ENCODE measurements at regions not wholly inside any gene's neighbourhood (a gene's known extent, or its start where the extent isn't known, plus 50 kb on each side); places are given as distances from the start of the nearest gene placed in this dataset.

GRCh38 chr4:178322524-178323183 lies 880.4 kb upstream of the AGA start:
- no peaks in the 10 kb centered on the region for H3K4me1 ChIP-seq
- H3K27me3 ChIP-seq, result no peaks in the 10 kb centered on the region
- no peak for DNase-seq (ENCODE audit: extremely low spot score)
- TF ChIP-seq POLR2AphosphoS5 (IDR thresholded peaks at IDR 0.05), result no peak
- no peak for TF ChIP-seq EP300 (IDR thresholded peaks at IDR 0.05)
- TF ChIP-seq POLR2A (IDR thresholded peaks at IDR 0.05; ENCODE audit: low read depth), result no peak
- no peak for TF ChIP-seq CTCF (IDR thresholded peaks at IDR 0.05)
- intact Hi-C loops (cut with DNase I), result no loop called here
- WGBS, result 82% methylated on average over 5 of the region's 5 CpGs
- H3K36me3 ChIP-seq, result no peaks in the 10 kb centered on the region
- H3K4me3 ChIP-seq, result no peak overlapping the region
- peaks cover 0 to 26% (median 3%) of the 10 kb centered on the region in 4 donors for H3K9me3 ChIP-seq
- no peak overlapping the region for H3K27ac ChIP-seq (replicated peaks in 1 of 4)

- Histone ChIP-seq H3K27ac (replicated peaks in 1 of 4) (no peak overlapping the region), H3K36me3 (no peaks in the 10 kb centered on the region), H3K27me3 (no peaks in the 10 kb centered on the region), H3K4me3 (no peak overlapping the region), H3K9me3 (peaks cover 0 to 3% (median 0%) of the 10 kb centered on the region in 4 donors), H3K4me1 (no peaks in the 10 kb centered on the region)
- WGBS, result 70% methylated on average over 3 of the region's 3 CpGs
- intact Hi-C loops (cut with DNase I), result no loop called here
- no peak for DNase-seq (ENCODE audit: extremely low spot score)
- TF ChIP-seq POLR2AphosphoS5 (IDR thresholded peaks at IDR 0.05), result no peak
- TF ChIP-seq CTCF (IDR thresholded peaks at IDR 0.05), result no peak
- TF ChIP-seq EP300 (IDR thresholded peaks at IDR 0.05), result no peak
- TF ChIP-seq POLR2A (IDR thresholded peaks at IDR 0.05; ENCODE audit: low read depth), result no peak
These were observed 887.1 kb upstream of the AGA start for GRCh38 chr4:178329226-178329872.

- intact Hi-C loops (cut with DNase I), result no loop called here
- Histone ChIP-seq H3K36me3 (no peaks in the 10 kb centered on the region), H3K4me3 (no peak overlapping the region), H3K27ac (replicated peaks in 1 of 4) (no peak overlapping the region), H3K27me3 (no peaks in the 10 kb centered on the region), H3K4me1 (no peaks in the 10 kb centered on the region), H3K9me3 (peaks cover 0 to 3% (median 0%) of the 10 kb centered on the region in 4 donors)
- TF ChIP-seq CTCF (IDR thresholded peaks at IDR 0.05), result no peak
- TF ChIP-seq EP300 (IDR thresholded peaks at IDR 0.05), result no peak
- TF ChIP-seq POLR2AphosphoS5 (IDR thresholded peaks at IDR 0.05), result no peak
- TF ChIP-seq POLR2A (IDR thresholded peaks at IDR 0.05; ENCODE audit: low read depth), result no peak
- DNase-seq (ENCODE audit: extremely low spot score), result no peak
- WGBS, result 83% methylated on average over 4 of the region's 4 CpGs
These were observed 891.1 kb upstream of the AGA start for GRCh38 chr4:178333355-178333754.

GRCh38 chr4:178339769-178340168 lies 897.5 kb upstream of the AGA start:
- no peaks in the 10 kb centered on the region for H3K27me3 ChIP-seq
- H3K9me3 ChIP-seq, result no peaks in the 10 kb centered on the region
- no peak for TF ChIP-seq CTCF (IDR thresholded peaks at IDR 0.05)
- no peak for TF ChIP-seq EP300 (IDR thresholded peaks at IDR 0.05)
- no peak for TF ChIP-seq POLR2AphosphoS5 (IDR thresholded peaks at IDR 0.05)
- TF ChIP-seq POLR2A (IDR thresholded peaks at IDR 0.05; ENCODE audit: low read depth), result no peak
- H3K27ac ChIP-seq (replicated peaks in 1 of 4), result no peak overlapping the region
- no peaks in the 10 kb centered on the region for H3K4me1 ChIP-seq
- intact Hi-C loops (cut with DNase I), result no loop called here
- no peaks in the 10 kb centered on the region for H3K36me3 ChIP-seq
- no peak for DNase-seq (ENCODE audit: extremely low spot score)
- H3K4me3 ChIP-seq, result no peak overlapping the region

Data from esophagus muscularis mucosa (tissue), 4 donors.